Dedifferentiated amniotic fluid mesenchymal stem cell (primary cell): ENCODE measurements at regions not wholly inside any gene's neighbourhood (a gene's known extent, or its start where the extent isn't known, plus 50 kb on each side); places are given as distances from the start of the nearest gene placed in this dataset.

ENCODE experiments used
- DNase-seq: peaks from one replicate; pipeline ENCODE4 v3.0.0-alpha.2; 2016; ENCODE audit errors: extremely low spot score

DNA sequence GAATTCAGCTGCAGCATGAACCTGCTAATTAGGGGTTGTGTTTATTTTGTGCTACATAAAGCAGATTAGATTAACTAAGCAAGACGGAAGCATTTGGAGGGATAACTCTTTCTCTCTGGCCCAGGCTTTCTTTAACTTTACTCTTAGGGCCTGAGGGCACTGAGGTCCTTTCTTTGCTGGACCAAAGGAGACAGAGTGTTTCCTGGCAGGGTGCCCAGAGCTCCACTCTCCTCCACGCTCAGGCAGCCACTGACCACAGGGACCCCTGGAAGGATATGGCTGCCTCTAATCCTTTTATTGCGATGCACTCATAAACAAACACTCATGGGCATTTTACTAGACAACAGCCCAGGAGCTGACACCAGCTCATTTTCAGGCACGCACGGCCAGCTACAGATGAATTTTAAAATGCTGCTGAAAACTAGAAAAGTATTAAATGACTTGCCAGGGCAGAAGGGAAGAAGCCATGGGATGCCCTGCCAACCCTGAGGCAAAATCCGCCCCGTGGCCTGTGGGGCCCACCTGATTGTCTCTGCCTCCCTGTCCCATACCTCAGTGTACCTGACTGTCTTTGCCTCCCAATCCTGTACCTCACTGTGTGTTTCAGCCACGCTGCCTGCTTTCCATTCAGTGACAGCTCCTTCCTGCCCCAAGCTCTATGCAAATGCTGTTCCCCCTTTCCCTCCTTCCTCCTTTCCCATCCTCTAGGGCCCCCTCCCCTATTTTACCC, 192.6 kb upstream of the NAV2 start:
- DNase-seq: no peak

DNA sequence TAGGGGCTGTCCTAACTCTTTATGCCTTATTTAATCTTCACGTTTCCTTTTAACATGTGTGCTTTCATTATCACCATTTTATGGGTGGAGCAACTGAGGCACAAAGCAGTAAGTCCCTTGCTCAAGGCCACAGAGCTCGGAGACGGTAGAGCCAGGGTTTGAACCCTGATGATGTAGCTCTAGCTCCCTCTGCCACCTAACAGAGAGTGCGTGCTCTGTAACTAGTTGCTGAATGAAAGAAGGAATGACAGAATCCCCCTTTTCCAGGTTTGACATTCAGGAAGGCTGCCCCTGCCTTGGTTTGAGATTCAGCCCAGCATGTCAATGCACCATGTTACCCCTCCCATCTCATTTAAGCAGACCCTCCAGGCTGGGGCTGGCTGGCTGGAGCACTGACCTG, 193.3 kb upstream of the NAV2 start:
- no peak for DNase-seq

DNA sequence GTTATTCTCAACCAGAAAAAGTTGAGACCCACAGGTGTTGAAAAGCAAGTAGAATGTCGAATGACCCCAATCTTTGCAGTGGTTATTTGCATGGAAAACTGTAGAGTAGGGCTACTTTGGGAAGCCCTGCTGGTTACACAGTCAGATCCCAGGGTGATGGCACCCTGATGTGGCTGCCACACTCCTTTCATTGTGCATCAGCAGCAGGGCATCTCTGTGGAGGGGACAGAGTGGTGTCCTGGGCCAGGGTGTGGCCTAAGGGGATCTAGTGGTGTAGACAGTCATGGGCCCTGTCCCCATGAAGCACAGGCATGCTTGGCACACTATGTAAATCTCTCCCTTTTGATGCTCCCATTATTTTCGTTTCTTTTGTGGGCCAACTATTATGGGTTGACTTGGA, 199.4 kb upstream of the NAV2 start:
- no peak for DNase-seq

DNA sequence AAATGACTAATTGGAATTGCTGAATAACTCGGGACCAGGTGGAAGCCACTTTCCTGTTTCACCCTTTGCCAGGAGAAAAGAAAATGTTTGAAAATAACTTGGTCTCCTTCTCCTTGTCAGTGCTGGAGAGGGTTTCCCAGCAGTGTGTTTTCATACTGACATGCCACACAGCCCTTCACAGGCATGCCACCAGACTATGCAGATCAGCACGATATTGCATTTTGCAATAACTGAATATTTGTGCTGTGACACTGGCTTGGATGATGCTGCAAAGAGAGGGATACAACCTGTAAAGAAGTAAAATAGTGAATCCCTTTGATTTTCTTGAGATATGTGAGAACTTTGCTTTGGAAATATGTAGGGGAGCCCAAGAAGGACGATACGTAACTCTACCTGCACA, 200.0 kb upstream of the NAV2 start:
- no peak for DNase-seq

DNA sequence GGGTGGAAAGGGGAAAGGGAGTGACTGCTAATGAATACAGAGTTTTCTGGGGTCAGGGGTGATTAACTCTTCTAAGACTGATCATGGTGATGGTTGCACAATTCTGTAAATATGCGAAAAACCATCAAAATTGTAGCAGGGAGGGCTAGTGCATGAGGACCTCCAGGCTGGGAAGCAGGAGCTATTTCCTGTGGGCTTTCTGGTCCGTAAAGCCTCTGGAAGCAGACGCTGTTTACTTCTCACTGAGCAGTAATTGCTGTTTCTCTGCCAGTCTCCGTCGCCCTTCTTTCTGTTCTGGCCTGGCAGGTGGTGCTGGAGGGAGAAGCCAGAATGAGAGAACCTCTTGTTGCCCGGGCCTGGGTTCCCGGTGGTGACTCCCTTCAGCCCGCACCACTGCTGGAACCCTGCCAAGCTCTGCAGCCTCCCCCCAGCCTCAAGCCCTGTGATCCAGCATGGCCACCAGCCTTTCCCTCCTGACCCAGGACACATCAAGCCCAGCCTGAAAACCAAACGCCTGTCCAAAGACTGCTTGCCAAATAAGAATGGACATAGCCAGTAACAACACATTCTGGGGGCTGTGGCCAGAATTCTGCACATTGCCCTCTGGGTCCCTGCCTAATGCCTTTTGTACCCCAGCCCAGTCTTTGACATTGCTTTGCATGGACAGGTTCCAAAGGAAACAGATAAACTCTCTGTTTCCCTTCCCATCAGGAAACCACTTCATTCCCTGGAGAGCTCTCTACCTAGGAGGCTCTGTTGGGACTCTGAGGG, 201.0 kb upstream of the NAV2 start:
- DNase-seq: no peak

DNA sequence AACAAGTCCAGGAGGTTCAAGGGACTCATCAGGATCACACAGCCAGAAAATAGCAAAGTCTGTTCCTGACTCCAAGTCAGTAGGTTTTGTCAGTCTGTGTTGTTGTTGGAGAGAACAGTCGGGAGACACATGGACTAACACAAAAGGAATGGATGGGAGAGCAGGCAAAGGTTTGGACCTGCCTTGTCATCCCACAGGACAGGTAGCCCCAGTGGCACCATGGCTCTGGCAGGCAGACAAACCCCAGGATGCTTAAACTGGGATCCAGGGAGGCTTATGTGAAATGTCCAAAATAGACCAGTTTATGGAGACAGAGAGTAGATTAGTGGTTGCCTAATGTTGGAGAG, 201.6 kb upstream of the NAV2 start:
- no peak for DNase-seq

DNA sequence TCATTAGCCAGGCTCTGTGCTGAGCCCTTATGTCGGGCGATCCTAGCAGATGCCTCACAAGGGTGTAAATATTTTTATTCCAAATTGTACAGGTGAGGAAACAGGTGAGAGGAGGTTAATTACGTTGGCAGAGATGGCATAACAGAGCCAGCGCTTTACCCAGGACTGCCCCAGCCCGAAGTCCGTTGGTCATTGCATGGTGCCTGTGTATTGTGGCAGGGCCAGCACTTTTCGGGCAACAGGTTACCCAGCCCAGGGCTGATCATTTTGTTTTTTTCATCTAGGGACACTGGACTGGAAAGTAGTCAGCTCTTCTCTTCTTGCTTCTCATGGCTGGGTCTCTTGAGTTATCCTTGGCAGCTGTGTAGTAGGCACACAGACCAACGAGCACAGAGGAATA, 202.2 kb upstream of the NAV2 start:
- DNase-seq: no peak

DNA sequence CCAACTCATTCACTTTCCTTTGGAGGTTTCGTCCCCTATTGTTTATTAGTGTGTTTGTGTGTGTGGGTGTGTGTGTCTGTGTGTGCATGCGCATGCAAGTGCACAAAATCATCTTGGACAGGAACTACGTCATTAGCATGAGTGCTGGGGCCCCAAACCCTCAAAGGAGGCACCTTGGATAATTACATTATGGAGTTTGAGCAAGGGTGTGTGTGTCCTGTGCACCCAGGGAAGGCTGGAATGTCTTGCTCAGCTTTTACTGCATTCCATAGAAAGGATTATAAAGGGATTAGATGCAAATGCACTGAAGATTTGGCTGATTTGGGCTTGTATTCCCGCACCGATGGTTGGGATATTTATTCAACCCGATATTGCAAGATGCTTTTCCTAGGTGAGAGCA, 203.4 kb upstream of the NAV2 start:
- DNase-seq: no peak

DNA sequence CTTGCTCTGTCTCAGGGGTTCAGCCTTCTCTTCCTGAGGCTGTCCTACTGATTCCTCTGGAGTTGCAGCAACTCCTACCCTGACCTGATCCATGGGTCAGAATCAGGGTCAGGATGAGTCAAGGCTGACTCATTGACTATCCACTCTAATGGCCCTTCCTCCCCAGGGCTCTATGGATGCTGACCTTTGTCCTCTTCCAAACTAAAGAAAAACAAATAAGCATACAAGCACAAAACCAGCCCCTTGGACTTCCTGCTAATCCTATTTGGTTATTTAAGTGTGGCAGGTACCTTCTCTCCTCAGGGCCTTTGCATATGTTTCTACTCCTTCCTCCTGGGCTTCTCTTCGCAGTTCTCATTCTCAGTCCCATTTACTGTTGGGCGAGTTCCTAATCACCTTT, 204.5 kb upstream of the NAV2 start:
- no peak for DNase-seq

DNA sequence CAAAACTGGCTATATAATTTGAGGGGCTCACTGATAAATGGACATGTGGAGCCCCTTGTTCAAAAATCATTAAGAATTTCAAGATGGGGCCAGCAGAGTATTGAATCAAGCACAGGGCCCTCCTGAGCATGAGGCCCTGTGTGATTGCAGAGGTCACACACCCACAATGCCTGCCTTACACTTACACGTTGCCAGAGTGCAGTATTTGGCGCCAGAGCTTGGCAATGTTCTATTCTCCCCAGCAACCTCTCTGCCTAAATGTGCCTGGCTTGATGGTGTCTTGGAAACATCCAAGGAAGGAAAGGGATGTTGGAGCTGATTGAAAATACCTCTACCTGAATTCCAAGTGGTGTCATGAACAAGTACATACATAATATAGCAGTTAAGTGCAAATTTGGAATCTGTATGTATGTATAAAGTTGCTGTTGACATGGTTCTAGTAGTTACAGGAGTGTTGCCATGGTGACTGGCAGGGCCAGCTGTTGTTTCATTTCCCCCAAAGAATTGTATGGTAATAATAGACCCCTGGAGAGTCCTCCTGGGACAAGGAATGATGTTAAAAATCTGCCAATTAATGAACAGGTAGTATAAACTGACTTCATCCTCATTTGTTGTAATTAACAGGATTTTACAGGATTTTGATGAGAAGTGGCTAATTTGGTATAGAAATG, 205.7 kb upstream of the NAV2 start:
- no peak for DNase-seq

DNA sequence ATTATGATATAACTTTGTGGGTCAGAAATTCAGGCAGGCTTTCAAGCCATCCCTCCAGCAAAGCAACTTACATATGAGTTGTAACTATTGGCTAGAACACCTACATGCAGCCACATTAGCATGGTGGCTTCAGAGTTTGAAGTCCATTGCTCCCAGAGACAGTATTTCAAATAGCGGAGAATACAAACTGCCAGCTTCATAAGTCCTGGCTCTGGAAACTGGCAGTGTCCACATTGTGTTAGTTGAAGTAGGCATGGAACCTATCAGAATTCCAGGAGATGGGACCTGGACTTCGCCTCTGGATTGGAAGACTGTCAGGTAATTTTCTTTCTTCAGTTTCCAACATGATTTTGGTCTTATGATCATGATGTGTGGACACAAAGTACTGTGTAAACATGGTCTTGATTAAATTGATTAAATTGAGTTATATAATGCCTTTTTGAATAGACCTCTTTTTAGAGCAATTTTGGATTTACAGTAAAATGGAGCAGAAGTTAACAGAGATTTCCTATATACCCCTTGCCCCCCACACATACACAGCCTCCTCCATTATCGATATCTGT, 209.9 kb upstream of the NAV2 start:
- no peak for DNase-seq

DNA sequence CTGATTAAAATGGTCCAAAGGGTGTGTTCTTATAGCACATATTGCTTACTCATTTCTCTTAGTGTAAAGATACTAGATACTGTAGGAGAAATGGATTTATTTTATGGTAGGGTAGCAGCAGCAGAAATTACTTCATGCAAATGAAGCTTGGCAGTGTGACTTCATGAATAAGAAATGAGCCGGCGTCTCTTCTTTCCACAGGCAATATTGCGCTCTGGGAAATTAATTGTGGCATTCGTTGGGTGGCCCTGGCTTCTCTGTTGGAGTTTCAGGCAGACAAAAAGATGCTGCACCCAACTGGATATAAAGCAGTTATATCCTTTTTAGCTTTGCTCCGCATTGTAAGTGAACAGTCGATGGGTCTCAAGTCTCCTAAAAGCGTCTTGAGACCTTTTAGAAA, 211.0 kb upstream of the NAV2 start:
- DNase-seq: no peak

DNA sequence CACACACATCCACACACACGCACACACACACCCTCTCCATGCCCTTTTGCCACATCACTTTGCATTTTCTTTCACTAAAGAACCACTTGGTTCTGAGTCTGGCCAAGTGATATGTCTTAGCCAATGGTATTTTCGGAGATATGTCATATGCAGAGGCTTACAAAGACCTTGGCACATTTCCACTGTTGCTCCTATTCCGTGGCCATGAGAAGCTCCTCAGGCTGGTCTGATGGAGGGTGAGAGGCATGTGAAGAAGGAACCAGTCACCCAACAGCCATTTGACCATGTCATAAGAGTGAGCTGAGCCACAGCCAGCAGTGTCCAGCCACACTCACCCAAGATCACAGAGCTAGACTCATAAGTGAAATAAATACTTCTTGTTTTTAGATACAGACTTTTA, 212.6 kb upstream of the NAV2 start:
- no peak for DNase-seq

DNA sequence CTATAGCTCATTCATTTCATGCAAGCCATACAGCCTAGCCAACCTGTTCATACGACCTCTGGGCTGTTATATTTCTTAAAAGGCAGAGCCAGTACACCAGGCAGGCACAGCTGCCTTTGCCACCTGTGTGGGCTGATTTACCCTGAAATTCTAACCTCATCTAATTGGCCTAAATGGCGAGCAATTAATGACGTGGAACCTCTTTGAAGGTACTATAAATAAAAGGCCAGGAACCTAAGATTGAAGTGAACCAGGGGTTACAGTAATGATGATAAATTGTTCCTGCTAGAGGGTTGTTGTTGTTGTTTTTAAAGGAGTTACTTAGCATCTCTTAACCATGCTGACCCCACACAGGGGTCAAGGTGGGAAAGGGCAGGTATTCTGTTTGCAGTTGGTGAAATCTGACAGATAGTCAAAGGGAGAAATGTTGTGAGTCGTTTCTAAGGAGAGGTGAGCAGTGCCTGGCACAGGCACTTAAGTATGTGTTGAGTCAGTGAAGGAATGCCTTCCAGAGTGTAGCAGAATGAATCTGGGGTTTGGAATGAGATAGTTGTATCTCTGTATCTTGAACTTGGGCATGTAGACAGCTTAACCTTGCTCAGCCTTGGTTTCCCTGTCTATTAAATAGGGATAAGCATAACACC, 213.5 kb upstream of the NAV2 start:
- no peak for DNase-seq

DNA sequence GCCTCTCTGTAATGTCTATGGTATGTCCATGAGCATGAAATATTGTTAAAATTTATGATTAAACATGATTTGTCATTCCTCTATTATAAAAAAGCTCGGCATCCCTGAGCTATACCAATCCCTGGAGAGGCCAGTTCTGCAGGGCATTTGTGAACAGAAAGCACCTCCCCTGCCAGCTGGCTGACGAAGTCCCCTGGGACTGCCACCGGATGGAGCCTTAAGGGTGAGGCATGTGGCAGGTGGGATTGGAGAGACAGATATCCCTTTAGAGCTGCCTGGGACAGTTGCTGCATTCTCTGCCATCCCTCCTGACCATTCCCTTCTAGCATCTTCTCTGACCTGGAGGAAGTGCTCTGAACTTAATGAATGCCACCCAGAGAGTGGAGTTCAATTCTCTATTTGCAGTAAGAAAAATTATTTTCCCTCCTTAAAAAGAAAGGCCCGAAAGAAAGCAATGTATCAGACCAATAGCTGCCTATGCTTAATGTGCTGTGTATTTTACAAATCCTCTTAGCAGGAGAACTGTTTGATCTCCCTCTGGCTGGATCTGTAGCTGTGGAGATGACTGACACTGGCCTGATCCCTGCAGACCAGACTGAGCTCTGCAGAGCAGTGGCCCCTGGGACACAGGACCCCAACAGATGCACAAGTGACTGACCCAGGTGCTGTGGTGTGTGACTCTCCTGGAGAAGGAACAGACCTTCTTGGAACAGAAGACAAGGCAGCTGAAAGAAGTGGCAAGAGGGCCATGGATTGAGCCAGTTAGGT, 219.0 kb upstream of the NAV2 start:
- no peak for DNase-seq

DNA sequence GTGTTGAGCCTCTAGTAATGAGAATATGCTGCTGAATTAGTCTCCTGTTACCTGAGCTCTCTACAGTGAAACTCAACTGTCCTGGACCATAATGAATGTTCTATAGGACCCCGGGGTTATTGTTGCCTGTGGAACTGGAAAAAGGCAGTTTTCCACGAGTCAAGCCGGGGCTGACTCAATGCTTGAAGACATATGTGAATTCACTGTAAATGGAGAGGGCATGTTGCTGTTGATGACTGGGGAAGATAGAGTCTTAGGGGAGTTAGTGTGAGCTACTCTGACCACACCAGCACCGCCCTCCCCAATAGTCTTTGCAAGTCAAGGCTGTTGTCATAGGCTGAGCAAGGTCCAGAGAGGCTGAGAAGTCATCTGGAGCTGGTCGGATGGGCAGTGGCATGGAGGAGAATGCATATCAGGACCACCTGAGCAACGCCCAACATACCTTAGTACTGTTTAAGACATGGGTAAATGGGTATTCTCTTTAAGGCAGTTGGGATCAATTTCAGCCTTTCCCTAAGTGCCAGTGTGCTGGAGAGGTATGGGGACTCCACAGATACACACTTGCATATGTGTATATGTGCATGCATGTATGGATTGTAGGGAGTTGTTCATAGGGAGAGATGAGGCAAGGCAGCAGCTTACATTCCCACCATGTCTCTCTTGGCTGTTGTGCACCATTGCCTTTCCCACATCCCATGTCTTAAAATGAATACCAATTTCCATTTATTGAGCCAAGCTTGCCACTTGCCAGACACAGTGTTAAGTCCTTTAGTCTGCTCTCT, 230.1 kb upstream of the NAV2 start:
- no peak for DNase-seq

DNA sequence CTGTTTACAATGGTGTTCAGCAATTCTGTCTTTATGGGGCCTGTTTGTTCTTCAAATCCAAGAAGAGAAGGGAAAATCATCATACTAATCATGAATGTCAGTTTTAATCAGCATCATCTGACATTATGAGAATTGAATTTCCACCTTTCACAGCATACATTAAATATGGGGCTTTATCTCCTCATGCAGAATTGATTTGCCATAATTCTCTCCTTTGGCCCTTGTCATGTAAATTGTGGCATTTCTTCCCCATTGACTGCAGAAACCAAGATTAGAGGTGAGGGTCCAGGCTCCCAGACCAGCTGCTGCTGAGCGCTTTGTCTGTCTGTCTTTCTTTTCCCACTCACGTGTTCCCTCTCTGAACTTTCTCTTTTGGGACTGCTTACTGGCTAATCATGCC, 232.1 kb upstream of the NAV2 start:
- DNase-seq: no peak

DNA sequence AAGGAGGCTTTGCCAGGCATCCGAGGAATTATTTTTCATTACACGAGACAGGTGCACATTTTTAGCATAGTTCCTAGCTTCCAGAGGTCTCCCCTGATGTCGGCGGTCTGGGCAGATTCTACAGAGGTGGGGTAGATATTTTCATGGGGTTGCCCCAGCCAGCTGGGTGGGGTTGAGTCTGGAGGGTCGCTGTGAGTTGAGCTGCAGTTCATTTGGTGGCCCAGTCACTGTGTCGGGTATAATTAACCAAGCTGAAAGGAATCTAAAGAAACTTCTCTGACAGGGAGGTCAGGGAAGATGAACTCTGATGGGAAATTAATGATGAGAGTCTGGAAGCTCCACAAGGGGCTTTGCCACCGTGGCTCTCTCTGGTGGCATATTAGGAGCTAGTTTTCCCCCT, 233.7 kb upstream of the NAV2 start:
- no peak for DNase-seq

DNA sequence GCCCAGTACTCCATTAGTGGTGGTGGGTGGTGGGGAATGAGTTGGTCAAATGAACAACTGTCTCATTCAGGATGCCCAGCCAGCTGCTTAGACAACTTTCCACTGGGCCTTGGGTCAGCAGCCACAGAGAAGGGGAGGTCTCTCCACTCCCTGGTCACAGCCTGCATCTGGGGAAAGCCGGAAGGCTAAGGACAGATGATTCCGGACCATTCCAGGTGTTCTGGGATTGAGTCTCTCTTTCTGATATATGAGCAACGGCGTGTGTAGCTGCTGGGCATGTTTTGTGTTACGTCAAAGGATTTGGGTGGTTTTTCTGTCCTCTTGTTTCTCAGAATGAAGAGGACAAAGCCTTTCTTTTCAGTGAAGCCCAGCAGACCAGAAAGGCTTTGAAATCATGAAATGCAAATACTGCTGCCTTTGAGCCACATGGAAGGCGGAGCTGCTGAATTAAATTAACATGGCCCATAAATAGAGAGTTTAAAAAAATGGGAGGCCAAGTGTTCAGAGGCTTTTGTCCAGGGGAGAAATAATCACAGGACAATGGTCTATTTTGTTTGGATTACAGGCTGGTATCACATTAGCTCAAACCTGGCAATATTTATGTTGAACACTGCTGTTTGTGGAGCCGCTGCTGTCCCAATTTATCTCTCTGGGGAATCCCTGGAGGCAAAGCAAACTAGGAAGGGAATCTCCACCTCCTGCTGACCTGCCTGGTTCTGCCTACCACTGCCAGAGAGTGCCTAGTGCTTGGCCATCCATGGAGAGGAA, 234.4 kb upstream of the E2F8 start:
- DNase-seq: no peak

DNA sequence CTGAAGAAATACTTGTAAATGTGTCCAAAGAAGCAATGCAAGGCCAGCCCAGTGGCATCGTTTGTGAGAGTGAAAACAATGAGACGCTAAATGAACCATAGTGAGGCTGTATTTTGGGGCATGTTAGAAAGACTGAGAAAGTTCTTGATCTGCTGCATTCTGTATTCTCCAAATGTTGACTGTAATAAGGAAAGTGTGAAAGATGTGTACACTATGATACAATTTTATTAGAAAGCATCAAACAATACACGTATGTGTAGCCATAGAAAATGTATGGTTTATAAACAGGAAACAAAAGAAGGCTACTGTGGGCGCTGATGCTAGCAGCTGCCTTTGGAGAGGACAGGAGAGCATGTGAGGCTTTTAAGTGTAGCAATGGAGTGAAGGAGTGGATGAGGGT, 233.5 kb upstream of the E2F8 start:
- no peak for DNase-seq
